IMR-90 (cell line): ENCODE measurements at regions not wholly inside any gene's neighbourhood (a gene's known extent, or its start where the extent isn't known, plus 50 kb on each side); places are given as distances from the start of the nearest gene placed in this dataset.

ENCODE experiments used
- ATAC-seq: fragments of 200-7000 bp; cut with Tn5 transposase; 2 replicates; pipeline ENCODE4 v1.9.1; 2020; ENCODE audit warnings: low read depth, mild to moderate bottlenecking, moderate library complexity
- BruUV-seq: library from RNA; stranded (reverse); fragments of 400-500 nt; replicated peaks from 2 replicates; lab custom pipeline; 2021; lab: Mats Ljungman, UMichigan
- CTCF ChIA-PET: fragments of 300-600 bp; formaldehyde crosslinking; extraction: SDS; loops from one replicate; lab custom pipeline; 2021; ENCODE audit warnings: antibody characterized with exemption; lab: Yijun Ruan, JAX
- POLR2A ChIA-PET: fragments of 300-600 bp; sonication (Branson Sonifier 250); formaldehyde crosslinking; loops from one replicate; lab custom pipeline; 2022; ENCODE audit warnings: antibody characterized with exemption; ENCODE audit not compliant: unreplicated experiment; lab: Charles Lee
- DNase-seq: peaks from one replicate; pipeline ENCODE4 v3.0.0; 2013
- H2AFZ ChIP-seq: replicated peaks from 2 replicates; pipeline ENCODE3; 2013; ENCODE audit warnings: low read length, mild to moderate bottlenecking; ENCODE audit not compliant: poor library complexity
- H2AK5ac ChIP-seq: 2 replicates; pipeline ENCODE4 v1.6.1; 2013; ENCODE audit warnings: low read depth, low read length, inconsistent platforms
- H2AK9ac ChIP-seq: replicated peaks from 2 replicates; pipeline ENCODE3; 2013; ENCODE audit warnings: mild to moderate bottlenecking, low read depth, low read length, moderate library complexity; ENCODE audit not compliant: poor library complexity
- H2BK120ac ChIP-seq: 2 replicates; pipeline ENCODE4 v1.6.1; 2013; ENCODE audit warnings: low read depth, low read length, inconsistent platforms
- H2BK15ac ChIP-seq: 3 replicates; pipeline ENCODE4 v1.6.1; 2013; ENCODE audit warnings: low read depth, low read length, inconsistent platforms
- H2BK20ac ChIP-seq: 2 replicates; pipeline ENCODE4 v1.6.1; 2013; ENCODE audit warnings: low read depth, mild to moderate bottlenecking, inconsistent platforms, low read length, moderate library complexity
- H2BK5ac ChIP-seq: 2 replicates; pipeline ENCODE4 v1.6.1; 2013; ENCODE audit warnings: mild to moderate bottlenecking, low read depth, low read length, inconsistent platforms; ENCODE audit not compliant: poor library complexity, severe bottlenecking
- H3K14ac ChIP-seq: replicated peaks from 2 replicates; pipeline ENCODE4 v1.6.1; 2013; ENCODE audit warnings: low read depth, low read length, inconsistent platforms
- H3K18ac ChIP-seq: 2 replicates; pipeline ENCODE4 v1.6.1; 2013; ENCODE audit warnings: low read depth, low read length, control low read depth
- H3K23ac ChIP-seq: 2 replicates; pipeline ENCODE4 v1.6.1; 2013; ENCODE audit warnings: low read depth, low read length, inconsistent platforms
- H3K27ac ChIP-seq: 2 replicates; pipeline ENCODE4 v1.5.1; 2013; ENCODE audit warnings: mild to moderate bottlenecking, control low read depth, low read length; ENCODE audit not compliant: insufficient read depth
- H3K27me3 ChIP-seq: 2 replicates; pipeline ENCODE4 v1.6.1; 2013; ENCODE audit warnings: low read length; ENCODE audit not compliant: control insufficient read depth, insufficient read depth
- H3K36me3 ChIP-seq: 2 replicates; pipeline ENCODE4 v1.6.1; 2013; ENCODE audit warnings: low read length, mixed read lengths; ENCODE audit not compliant: control insufficient read depth, insufficient read depth
- H3K4ac ChIP-seq: 2 replicates; pipeline ENCODE4 v1.6.1; 2013; ENCODE audit warnings: low read depth, low read length, inconsistent platforms
- H3K4me1 ChIP-seq: 2 replicates; pipeline ENCODE4 v1.6.1; 2013; ENCODE audit warnings: low read length, mixed read lengths; ENCODE audit not compliant: control insufficient read depth, insufficient read depth
- H3K4me2 ChIP-seq: 2 replicates; pipeline ENCODE4 v1.6.1; 2013; ENCODE audit warnings: low read depth, mild to moderate bottlenecking, control low read depth, low read length, moderate library complexity
- H3K4me3 ChIP-seq: 2 replicates; pipeline ENCODE4 v1.5.1; 2013; ENCODE audit warnings: low read depth, mild to moderate bottlenecking, control low read depth, low read length, moderate library complexity; ENCODE audit not compliant: insufficient read depth
- H3K56ac ChIP-seq: 2 replicates; pipeline ENCODE4 v1.6.1; 2013; ENCODE audit warnings: low read length, inconsistent platforms; ENCODE audit not compliant: insufficient read depth; ENCODE audit errors: extremely low read depth
- H3K79me1 ChIP-seq, 2 experiments: 2 replicates each; pipeline ENCODE4 v1.6.1; 2013; ENCODE audit warnings: low read length in 2 of 2, inconsistent platforms in 1 of 2, low read depth in 1 of 2
- H3K9ac ChIP-seq: 2 replicates; pipeline ENCODE4 v1.6.1; 2013; ENCODE audit warnings: low read depth, low read length, control low read depth
- H3K9me1 ChIP-seq: 2 replicates; pipeline ENCODE4 v1.6.1; 2013; ENCODE audit warnings: low read length, inconsistent platforms; ENCODE audit not compliant: insufficient read depth
- H3K9me3 ChIP-seq: 2 replicates; pipeline ENCODE4 v1.6.1; 2013; ENCODE audit warnings: low read length; ENCODE audit not compliant: control insufficient read depth, insufficient read depth
- H4K20me1 ChIP-seq: 2 replicates; pipeline ENCODE4 v1.6.1; 2013; ENCODE audit warnings: low read length, inconsistent platforms; ENCODE audit not compliant: insufficient read depth
- H4K5ac ChIP-seq: 2 replicates; pipeline ENCODE4 v1.6.1; 2013; ENCODE audit warnings: mild to moderate bottlenecking, low read depth, low read length, control low read depth
- H4K8ac ChIP-seq, 2 experiments: 2 replicates each; pipeline ENCODE4 v1.6.1; 2013; ENCODE audit warnings: low read depth in 2 of 2, low read length in 2 of 2, control low read depth in 1 of 2, inconsistent platforms in 1 of 2
- H4K91ac ChIP-seq: 2 replicates; pipeline ENCODE4 v1.6.1; 2013; ENCODE audit warnings: low read depth, low read length, inconsistent platforms; ENCODE audit not compliant: insufficient read depth
- BHLHE40 ChIP-seq: fragments of 150-350 bp; IDR thresholded peaks from 2 replicates; pipeline ENCODE4 v1.6.1; 2016; ENCODE audit warnings: mild to moderate bottlenecking, low read depth, low read length
- CEBPB ChIP-seq: IDR thresholded peaks from 2 replicates; pipeline ENCODE4 v1.6.1; 2012; ENCODE audit warnings: low read depth, low read length, improper control_type of control experiment
- CHD1 ChIP-seq: IDR thresholded peaks from 2 replicates; pipeline ENCODE4 v1.6.1; 2012; ENCODE audit warnings: low read depth, low read length, improper control_type of control experiment
- ELK1 ChIP-seq: fragments of 150-350 bp; IDR thresholded peaks from 2 replicates; pipeline ENCODE4 v1.6.1; 2016; ENCODE audit warnings: low read depth, mild to moderate bottlenecking, low read length, moderate library complexity, borderline replicate concordance
- FOS ChIP-seq: fragments of 150-350 bp; IDR thresholded peaks from 2 replicates; pipeline ENCODE4 v1.6.1; 2016; ENCODE audit warnings: low read depth, low read length
- MAFK ChIP-seq: IDR thresholded peaks from 2 replicates; pipeline ENCODE4 v1.6.1; 2012; ENCODE audit warnings: low read depth, low read length, improper control_type of control experiment
- POLR2A ChIP-seq: IDR thresholded peaks from 2 replicates; pipeline ENCODE4 v1.6.1; 2012; ENCODE audit warnings: mild to moderate bottlenecking, low read depth, low read length
- RCOR1 ChIP-seq: IDR thresholded peaks from 2 replicates; pipeline ENCODE4 v1.6.1; 2012; ENCODE audit warnings: mild to moderate bottlenecking, low read length, improper control_type of control experiment; ENCODE audit not compliant: insufficient replicate concordance
- USF2 ChIP-seq: fragments of 150-350 bp; IDR thresholded peaks from 2 replicates; pipeline ENCODE4 v1.6.1; 2017; ENCODE audit warnings: mild to moderate bottlenecking, antibody characterized with exemption, low read length, low read depth
- WGBS, 2 experiments: methylation state at CpG; one replicate each; pipeline versions ENCODE4 v1.1.5 to v1.1.7; 2013; ENCODE audit warnings: missing lambda C conversion rate in 2 of 2; ENCODE audit not compliant: insufficient read length in 1 of 2; ENCODE audit errors: extremely low coverage in 2 of 2; 5-methylcytosine and 5-hydroxymethylcytosine counted together
- dilution Hi-C: fragments of 300-500 bp; cut with HindIII; formaldehyde crosslinking; loops from one replicate; pipeline ENCODE4 v1.14.3; 2018; ENCODE audit warnings: low sequenced_read_pairs; ENCODE audit not compliant: unreplicated experiment
- in situ Hi-C: fragments of 300-500 bp; cut with MboI; formaldehyde crosslinking; loops from 3 replicates; pipeline ENCODE4 v1.14.3; 2019; ENCODE audit warnings: low sequenced_read_pairs, inconsistent platforms, mixed read lengths
- intact Hi-C: fragments of 100-400 bp; cut with micrococcal nuclease; formaldehyde crosslinking; loops from 2 replicates; pipeline ENCODE4 v1.10.0; 2022

GRCh38 chr2:145160855-145161254 lies 640.9 kb upstream of the ZEB2 start:
- no peak overlapping the region for H2AK5ac ChIP-seq
- no TSS peak for BruUV-seq
- H3K4me3 ChIP-seq: no peak overlapping the region
- H3K36me3 ChIP-seq: no peaks in the 10 kb centered on the region
- no peak overlapping the region for H3K27ac ChIP-seq
- no peaks in the 10 kb centered on the region for H3K27me3 ChIP-seq
- H3K18ac ChIP-seq: no peak overlapping the region
- no peak overlapping the region for H3K56ac ChIP-seq
- H2AK9ac ChIP-seq: no peak overlapping the region
- TF ChIP-seq POLR2A (no peak), USF2 (no peak), BHLHE40 (no peak), ELK1 (no peak), FOS (no peak), CEBPB (no peak), RCOR1 (no peak), CHD1 (no peak), MAFK (no peak)
- 100% methylated on average over 1 of the region's 1 CpG; no CpG with 5 or more reads in 1 of the 2 experiments for WGBS, 2 experiments
- H3K4me2 ChIP-seq: no peak overlapping the region
- ChIA-PET POLR2A (no interaction called here), CTCF (no interaction called here)
- no peaks in the 10 kb centered on the region for H4K20me1 ChIP-seq
- intact Hi-C loops (no loop called here), dilution Hi-C loops (no loop called here), in situ Hi-C loops (no loop called here)
- no peaks in the 10 kb centered on the region for H3K79me1 ChIP-seq
- no peak overlapping the region for H3K14ac ChIP-seq
- ATAC-seq (no peak), DNase-seq (no peak)
- no peaks in the 10 kb centered on the region for H3K9me3 ChIP-seq
- H2BK15ac ChIP-seq: no peak overlapping the region
- H3K9ac ChIP-seq: no peak overlapping the region
- H2AFZ ChIP-seq: no peak overlapping the region
- no peak overlapping the region for H3K4ac ChIP-seq
- H4K91ac ChIP-seq: no peak overlapping the region
- H3K9me1 ChIP-seq: no peaks in the 10 kb centered on the region
- no peak overlapping the region for H2BK120ac ChIP-seq
- no peak overlapping the region for H4K5ac ChIP-seq
- no peak overlapping the region for H2BK20ac ChIP-seq
- no peak overlapping the region for H2BK5ac ChIP-seq
- H3K4me1 ChIP-seq: peaks cover 6% of the 10 kb centered on the region; the same call in 1 of the 2 replicates
- no peak overlapping the region for H3K23ac ChIP-seq
- H4K8ac ChIP-seq: no peak overlapping the region
